B cell (primary cell): ENCODE measurements at regions not wholly inside any gene's neighbourhood (a gene's known extent, or its start where the extent isn't known, plus 50 kb on each side); places are given as distances from the start of the nearest gene placed in this dataset.

ENCODE experiments used
- ATAC-seq: fragments of 200-7000 bp; cut with Tn5 transposase; one replicate; pipeline ENCODE4 v1.10.0; 2021; ENCODE audit warnings: low read depth, mild to moderate bottlenecking, moderate number of reproducible peaks, moderate library complexity
- CTCF ChIA-PET: fragments of 350-600 bp; sonication (Branson Sonifier 250); formaldehyde crosslinking; loops from one replicate; lab custom pipeline; 2021; ENCODE audit warnings: antibody characterized with exemption, inconsistent platforms; lab: Charles Lee
- POLR2A ChIA-PET: fragments of 350-600 bp; sonication (Branson Sonifier 250); formaldehyde crosslinking; loops from one replicate; lab custom pipeline; 2021; ENCODE audit warnings: antibody characterized with exemption; lab: Charles Lee
- DNase-seq: peaks from one replicate; pipeline ENCODE4 v3.0.0; 2013
- H2AFZ ChIP-seq: 2 replicates; pipeline ENCODE4 v1.6.1; 2012; ENCODE audit warnings: mild to moderate bottlenecking, low read depth, low read length; ENCODE audit not compliant: insufficient read depth, poor library complexity, severe bottlenecking
- H3K27ac ChIP-seq, 2 donors: 1 replicate in 1 of 2; 2 replicates in 1 of 2; pipeline ENCODE4 v1.5.1; 2012 to 2013; ENCODE audit warnings: low read length in 2 of 2, mild to moderate bottlenecking in 2 of 2, moderate library complexity in 1 of 2
- H3K27me3 ChIP-seq, 4 experiments: fragments of 200-600 bp in 1 of 4; sonication (generic) in 1 of 4; replicated peaks in 1 of 4; 1 replicate in 2 of 4; 2 replicates in 2 of 4; pipeline versions ENCODE4 v1.6.1 to v1.7.0; 2013 to 2016; ENCODE audit warnings: low read length in 3 of 4, mild to moderate bottlenecking in 2 of 4, mixed read lengths in 1 of 4, moderate library complexity in 1 of 4; ENCODE audit not compliant: insufficient read depth in 4 of 4, control insufficient read depth in 3 of 4; ENCODE audit errors: control extremely low read depth in 1 of 4
- H3K36me3 ChIP-seq, 2 experiments: replicated peaks in 1 of 2; 1 replicate in 1 of 2; 2 replicates in 1 of 2; pipeline versions ENCODE4 v1.6.1 to v1.7.1; 2013; ENCODE audit warnings: low read length in 1 of 2; ENCODE audit not compliant: insufficient read depth in 2 of 2, control insufficient read depth in 1 of 2; ENCODE audit errors: control extremely low read depth in 1 of 2, extremely low read depth in 1 of 2
- H3K4me1 ChIP-seq, 2 donors: fragments of 200-600 bp in 1 of 2; sonication (generic) in 1 of 2; 1 replicate in 1 of 2; 2 replicates in 1 of 2; pipeline versions ENCODE4 v1.5.1 to v1.6.1; 2013 to 2017; ENCODE audit warnings: low read length in 2 of 2; ENCODE audit not compliant: control insufficient read depth in 2 of 2, insufficient read depth in 2 of 2
- H3K4me2 ChIP-seq: replicated peaks from 2 replicates; pipeline ENCODE3; 2012; ENCODE audit warnings: mild to moderate bottlenecking, low read depth, low read length; ENCODE audit not compliant: poor library complexity, severe bottlenecking
- H3K4me3 ChIP-seq, 5 experiments: fragments of 200-600 bp in 1 of 5; sonication (generic) in 1 of 5; 1 replicate in 3 of 5; 2 replicates in 2 of 5; pipeline versions ENCODE4 v1.5.1 to v1.7.0; 2011 to 2016; ENCODE audit warnings: low read length in 4 of 5, mild to moderate bottlenecking in 4 of 5, low read depth in 2 of 5, control low read depth in 1 of 5, moderate library complexity in 1 of 5; ENCODE audit not compliant: insufficient read depth in 1 of 5; ENCODE audit errors: control extremely low read depth in 1 of 5, extremely low read depth in 1 of 5
- H3K79me2 ChIP-seq: fragments of 200-600 bp; sonication (generic); one replicate; pipeline ENCODE4 v1.6.0; 2016; ENCODE audit warnings: low read length; ENCODE audit not compliant: control insufficient read depth, insufficient read depth
- H3K9ac ChIP-seq: fragments of 200-600 bp; sonication (generic); 2 replicates; pipeline ENCODE4 v1.6.1; 2017; ENCODE audit warnings: mild to moderate bottlenecking, low read length, moderate library complexity
- H3K9me3 ChIP-seq, 3 donors: one replicate each; pipeline versions ENCODE4 v1.6.1 to v1.7.1; 2013; ENCODE audit warnings: low read length in 2 of 3; ENCODE audit not compliant: control insufficient read depth in 2 of 3, insufficient read depth in 1 of 3; ENCODE audit errors: control extremely low read depth in 1 of 3
- H4K20me1 ChIP-seq: 2 replicates; pipeline ENCODE4 v1.6.0; 2012; ENCODE audit warnings: mild to moderate bottlenecking, low read length; ENCODE audit not compliant: insufficient read depth, control insufficient read depth, poor library complexity, severe bottlenecking
- H3K27ac Mint-ChIP-seq: one replicate; pipeline ENCODE4 v1.8.0; 2021; ENCODE audit warnings: mixed read lengths
- H3K27me3 Mint-ChIP-seq: one replicate; pipeline ENCODE4 v1.8.0; 2021; ENCODE audit warnings: mixed read lengths
- H3K4me1 Mint-ChIP-seq: one replicate; pipeline ENCODE4 v1.8.0; 2021; ENCODE audit warnings: mixed read lengths
- H3K4me3 Mint-ChIP-seq: one replicate; pipeline ENCODE4 v1.8.0; 2021; ENCODE audit warnings: mixed read lengths
- H3K9me3 Mint-ChIP-seq: one replicate; pipeline ENCODE4 v1.8.0; 2022; ENCODE audit warnings: mixed read lengths; ENCODE audit not compliant: insufficient read depth
- CTCF ChIP-seq: fragments of 200-600 bp; IDR thresholded peaks from one replicate; pipeline ENCODE4 v1.8.0; 2022; ENCODE audit warnings: antibody characterized with exemption, mild to moderate bottlenecking
- EZH2 ChIP-seq: IDR thresholded peaks from 2 replicates; pipeline ENCODE4 v1.6.1; 2012; ENCODE audit warnings: borderline replicate concordance, low read depth, mild to moderate bottlenecking, moderate library complexity, low read length; ENCODE audit not compliant: insufficient read depth, poor library complexity, severe bottlenecking
- WGBS: methylation state at CpG from one replicate; pipeline ENCODE4 v1.1.5; 2013; ENCODE audit warnings: missing lambda C conversion rate; ENCODE audit not compliant: insufficient coverage; 5-methylcytosine and 5-hydroxymethylcytosine counted together
- intact Hi-C: fragments of 100-400 bp; cut with micrococcal nuclease; formaldehyde crosslinking; loops from one replicate; pipeline ENCODE4 v1.10.0; 2022

GRCh38 chr3:26418553-26418952, 204.0 kb upstream of the LRRC3B start:
- TF ChIP-seq EZH2 (no peak), CTCF (no peak)
- DNase-seq (no peak), ATAC-seq (no peak)
- Histone ChIP-seq H3K4me2 (no peak overlapping the region), H3K27me3 (no peaks in the 10 kb centered on the region), H3K27ac (no peak overlapping the region), H2AFZ (no peak overlapping the region), H3K9me3 (no peaks in the 10 kb centered on the region), H4K20me1 (no peaks in the 10 kb centered on the region), H3K4me1 (no peaks in the 10 kb centered on the region), H3K79me2 (no peaks in the 10 kb centered on the region), H3K9ac (no peak overlapping the region), H3K36me3 (no peaks in the 10 kb centered on the region), H3K4me3 (no peak overlapping the region)
- Mint-ChIP-seq H3K9me3 (peaks cover 9% of the 10 kb centered on the region), H3K27ac (no peak overlapping the region), H3K27me3 (no peaks in the 10 kb centered on the region), H3K4me3 (no peak overlapping the region), H3K4me1 (no peaks in the 10 kb centered on the region)
- intact Hi-C loops: no loop called here
- ChIA-PET POLR2A (no interaction called here), CTCF (no interaction called here)

- H3K36me3 ChIP-seq: no peaks in the 10 kb centered on the region
- Mint-ChIP-seq H3K27me3 (no peaks in the 10 kb centered on the region), H3K27ac (no peak overlapping the region), H3K4me3 (no peak overlapping the region), H3K9me3 (peaks cover 3% of the 10 kb centered on the region), H3K4me1 (no peaks in the 10 kb centered on the region)
- no peak for DNase-seq
- WGBS: no CpG with 5 or more reads among the region's 2 CpGs
- no peaks in the 10 kb centered on the region for H3K9me3 ChIP-seq
- H3K79me2 ChIP-seq: no peaks in the 10 kb centered on the region
- no peak overlapping the region for H2AFZ ChIP-seq
- no peak overlapping the region for H3K9ac ChIP-seq
- H3K27me3 ChIP-seq: no peaks in the 10 kb centered on the region
- POLR2A ChIA-PET: no interaction called here
- intact Hi-C loops: no loop called here
- no peak overlapping the region for H3K4me3 ChIP-seq
- CTCF ChIA-PET: no interaction called here
- ATAC-seq: no peak
- H3K4me2 ChIP-seq: no peak overlapping the region
- no peak for TF ChIP-seq CTCF
- no peak for TF ChIP-seq EZH2
- no peaks in the 10 kb centered on the region for H3K4me1 ChIP-seq
- H4K20me1 ChIP-seq: no peaks in the 10 kb centered on the region
- no peak overlapping the region for H3K27ac ChIP-seq
Measured at GRCh38 chr3:26422415-26422814, 200.2 kb upstream of the LRRC3B start.
